NCI-H69 (cell line): ENCODE measurements at regions not wholly inside any gene's neighbourhood (a gene's known extent, or its start where the extent isn't known, plus 50 kb on each side); places are given as distances from the start of the nearest gene placed in this dataset.

ENCODE experiments used
- DNase-seq: peaks from one replicate; lab custom pipeline; 2025; lab: John Stamatoyannopoulos, UW

DNA sequence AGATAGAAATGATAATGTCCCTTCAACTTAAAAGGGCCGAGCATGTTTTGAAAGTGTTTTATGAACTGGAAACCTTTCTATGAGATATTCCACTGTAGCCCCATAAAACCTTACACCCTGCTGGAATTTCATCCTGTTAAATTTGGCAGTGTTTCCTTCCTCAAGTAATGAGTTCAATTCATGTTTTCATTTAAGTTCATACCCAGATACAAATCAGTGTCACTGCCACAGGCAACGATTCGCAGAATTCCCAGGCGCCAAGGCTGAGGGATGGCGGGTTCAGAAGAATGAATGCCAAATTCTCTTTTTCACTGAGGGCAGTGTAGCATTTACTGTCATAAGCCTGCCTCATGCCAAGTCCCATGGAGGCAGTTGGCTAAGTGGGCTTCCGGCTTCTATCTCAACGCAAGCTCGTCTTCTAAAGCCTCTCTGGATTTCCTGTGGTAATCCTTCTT lies 511.8 kb upstream of the ID4 start:
- no peak for DNase-seq

DNA sequence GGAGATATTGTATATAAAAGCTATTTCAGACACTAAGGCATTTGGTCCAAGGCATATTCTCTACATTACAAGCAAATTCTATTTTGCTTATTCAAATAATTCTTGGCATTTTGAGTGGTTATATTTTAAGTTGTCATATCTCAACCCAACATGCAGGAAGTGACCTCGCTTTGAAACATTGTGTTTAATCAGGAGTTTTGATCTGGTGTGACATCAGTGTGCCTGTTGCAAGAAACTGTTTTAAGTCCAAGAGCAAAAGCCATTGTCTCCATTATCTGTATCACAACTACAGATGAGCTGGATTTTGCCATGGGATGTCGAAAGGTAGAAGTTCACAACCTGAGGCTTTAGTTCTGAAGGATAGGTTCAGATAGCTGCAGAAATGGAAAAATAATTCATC lies 509.9 kb upstream of the ID4 start:
- no peak for DNase-seq

DNA sequence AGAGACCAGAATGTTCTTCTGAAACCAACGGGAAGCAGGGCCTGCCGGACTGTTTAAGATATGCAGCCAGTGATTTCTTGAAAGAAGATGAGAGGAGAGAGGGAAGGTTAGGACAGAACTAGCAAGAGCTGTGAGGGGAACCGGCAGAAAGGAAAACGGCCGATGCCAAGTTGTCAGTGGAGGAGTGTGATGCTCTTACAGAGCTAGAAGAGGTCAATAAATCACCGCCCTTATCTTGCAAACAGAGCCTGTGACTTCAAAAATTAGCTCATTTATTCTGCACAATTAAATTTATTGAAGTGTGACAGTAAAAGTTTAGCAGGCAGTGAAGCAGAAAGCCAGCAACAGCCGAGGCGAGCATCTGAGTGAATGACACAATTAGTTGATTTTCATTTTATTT lies 509.5 kb upstream of the ID4 start:
- peak; percentile 16 for DNase-seq

DNA sequence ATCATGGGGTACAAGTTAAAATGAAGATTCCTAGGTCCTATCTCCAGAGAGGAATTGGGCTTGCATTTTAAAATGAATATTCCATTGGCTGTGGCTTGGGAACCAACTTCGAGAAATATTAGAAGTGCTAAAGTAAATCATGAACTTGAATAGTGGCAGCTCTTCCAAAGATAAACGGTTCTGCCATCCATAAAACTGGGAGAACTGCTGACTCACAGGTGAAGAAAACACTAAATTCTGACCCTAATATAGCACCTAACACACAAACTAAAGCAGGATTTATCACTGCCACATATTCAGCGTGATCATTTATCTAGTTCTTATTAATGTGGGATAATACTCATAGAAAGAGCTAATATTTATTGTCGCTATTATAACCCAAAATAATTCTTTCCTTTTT lies 508.1 kb upstream of the ID4 start:
- DNase-seq: no peak

DNA sequence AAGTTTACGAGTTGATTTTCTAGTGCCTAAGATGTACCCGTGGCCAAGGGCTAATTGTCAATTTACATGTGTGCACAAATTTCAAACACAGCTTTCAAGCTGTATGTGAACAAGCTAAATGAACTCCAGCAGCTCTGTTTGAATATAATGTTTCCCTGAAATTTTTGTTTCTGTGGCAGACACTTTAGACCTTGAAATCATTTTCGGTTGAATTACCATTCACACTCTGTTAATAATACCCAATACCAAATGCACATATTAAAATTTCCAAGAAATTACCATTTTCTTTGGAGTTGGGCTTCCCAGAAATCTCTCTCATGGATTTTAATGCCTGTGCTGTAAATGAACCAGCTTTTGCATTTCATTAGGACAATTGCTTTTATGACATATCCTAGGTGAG lies 506.1 kb upstream of the ID4 start:
- no peak for DNase-seq

DNA sequence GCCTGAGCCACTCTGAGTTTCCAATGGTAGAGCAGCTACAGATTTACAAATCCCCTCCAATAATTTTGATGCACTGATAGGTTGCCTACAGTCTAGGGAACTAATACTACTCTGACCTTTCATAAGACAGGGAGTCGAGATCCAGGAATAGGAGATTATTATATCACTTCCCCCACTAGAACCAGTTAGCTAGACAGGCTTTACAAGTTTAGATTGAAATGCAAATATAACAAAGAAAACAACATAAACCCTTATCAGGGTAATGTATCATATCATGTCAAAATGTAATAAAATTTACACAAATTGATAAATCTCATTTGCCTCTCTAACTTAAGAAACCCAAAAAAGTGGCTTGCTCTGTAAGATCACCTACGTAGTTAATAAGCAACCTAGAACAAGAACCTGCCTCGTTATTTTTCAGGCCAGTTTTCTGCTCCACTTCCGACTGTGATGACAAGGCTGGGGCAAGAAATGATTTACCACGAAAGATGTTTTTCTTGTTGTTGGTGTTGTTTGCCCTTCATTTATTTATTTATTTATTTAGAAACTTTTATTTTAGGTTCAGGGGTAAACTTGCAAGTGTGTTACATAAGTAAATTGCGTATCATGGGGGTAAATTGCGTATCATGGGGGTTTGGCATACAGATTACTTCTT lies 504.2 kb upstream of the ID4 start:
- DNase-seq: no peak

DNA sequence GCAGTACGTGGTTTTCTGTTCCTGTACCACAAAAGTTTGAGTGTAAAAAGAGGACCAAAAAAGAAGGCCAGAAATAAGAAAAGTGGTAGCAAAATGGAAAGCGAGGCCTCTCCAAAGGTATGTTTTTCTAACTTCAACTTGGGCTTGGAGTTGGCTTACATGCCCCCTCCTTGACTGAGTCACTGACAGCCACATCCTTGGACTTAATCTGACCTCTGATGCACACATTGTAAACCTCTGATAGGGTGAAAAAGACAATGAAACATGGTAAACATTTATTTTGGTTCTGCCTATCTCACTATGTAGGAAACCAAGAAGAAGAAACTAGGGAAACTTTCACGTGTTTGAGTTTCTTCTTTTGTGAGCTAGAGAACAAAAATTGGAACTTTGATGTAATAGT lies 503.2 kb upstream of the ID4 start:
- no peak for DNase-seq

DNA sequence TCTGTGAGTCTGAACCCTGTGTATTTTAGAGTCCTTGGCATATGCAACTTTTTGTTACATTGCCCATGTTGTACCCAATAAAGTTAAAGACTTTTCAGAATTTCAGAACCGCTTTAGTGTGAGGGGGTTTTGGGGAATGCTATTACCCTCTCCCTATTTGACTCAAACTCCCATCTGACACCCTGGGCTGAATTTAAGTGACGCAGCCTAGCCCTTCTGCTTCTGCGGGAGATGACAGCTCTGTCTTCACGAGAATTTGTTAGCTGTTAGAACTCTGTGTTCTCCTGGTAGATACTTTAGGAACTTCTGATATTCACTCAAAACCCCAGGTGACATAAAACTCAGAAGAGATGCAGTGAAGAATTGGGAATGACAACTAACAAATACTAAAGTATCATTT lies 500.6 kb upstream of the ID4 start:
- no peak for DNase-seq

DNA sequence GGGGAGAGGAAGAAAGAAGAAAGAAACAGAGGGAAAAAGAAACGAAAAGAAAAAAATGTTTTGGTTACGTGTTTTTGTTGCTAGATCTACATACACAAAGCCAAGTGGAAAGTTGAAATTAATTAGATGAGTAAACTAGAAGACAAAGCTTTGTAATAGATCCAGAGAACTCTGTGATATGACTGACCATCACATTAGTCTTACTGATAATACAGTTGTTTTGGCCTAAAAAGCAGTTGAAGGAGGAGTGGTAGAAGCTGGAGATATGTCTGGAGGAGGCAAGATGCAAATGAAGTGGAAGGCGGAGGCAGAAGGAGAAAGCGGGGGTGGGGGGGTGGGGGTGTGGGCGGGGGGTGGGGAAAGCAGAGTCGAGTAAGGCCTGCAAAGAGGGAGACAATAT lies 500.1 kb upstream of the ID4 start:
- no peak for DNase-seq

DNA sequence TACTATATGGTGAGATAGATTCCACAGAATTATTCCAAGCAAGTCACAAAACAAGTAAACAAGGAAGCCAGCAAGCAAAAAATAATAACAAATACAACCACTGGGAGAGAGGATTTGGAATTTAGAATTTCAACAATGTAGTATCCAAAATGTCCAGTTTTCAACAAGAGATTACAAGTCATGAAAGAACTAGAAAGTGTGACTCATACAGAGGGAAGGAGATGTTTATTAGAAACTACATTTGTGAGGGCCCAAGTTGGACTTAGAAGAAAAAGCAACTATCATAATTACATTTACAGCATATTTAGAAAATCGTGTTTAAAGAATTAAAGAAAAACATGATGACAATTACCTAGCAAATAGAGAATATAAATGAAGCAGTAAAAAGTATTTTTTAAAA lies 494.6 kb upstream of the ID4 start:
- DNase-seq: no peak

DNA sequence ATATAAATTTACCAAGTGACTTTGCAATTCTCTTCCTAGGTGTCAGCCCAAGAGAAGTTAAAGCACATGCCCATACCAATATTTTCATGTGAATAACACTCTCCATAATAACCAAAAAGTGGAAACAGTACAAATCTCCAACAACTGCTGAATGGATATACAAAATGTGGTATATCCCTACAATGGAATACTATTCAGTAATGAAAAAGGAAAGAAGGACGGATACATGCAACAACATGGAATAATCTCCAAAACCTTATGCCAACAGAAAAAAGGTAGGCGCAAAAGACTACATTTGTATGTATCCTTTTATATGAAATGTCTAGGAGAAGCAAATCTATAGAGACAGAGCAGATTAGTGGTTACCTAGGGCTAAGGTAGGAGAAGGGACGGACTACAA lies 487.7 kb upstream of the ID4 start:
- DNase-seq: no peak

DNA sequence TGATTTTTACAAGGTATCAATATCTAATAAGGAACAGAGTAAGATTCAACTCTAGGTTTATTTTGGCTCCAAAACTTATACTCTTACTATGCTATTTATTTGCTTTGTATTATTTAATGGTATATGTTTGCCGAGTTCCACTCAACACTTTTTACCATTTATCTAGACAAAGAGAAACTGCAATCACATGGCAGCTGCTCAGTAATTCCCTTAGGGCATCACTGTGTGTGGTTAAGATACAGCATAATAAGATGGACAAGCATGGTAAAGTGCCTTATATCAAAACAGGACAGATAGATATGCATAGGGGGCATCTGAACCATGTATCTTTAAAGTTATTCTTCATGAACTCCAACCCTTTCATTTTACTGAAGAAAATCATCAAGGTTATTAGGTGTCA lies 483.0 kb upstream of the ID4 start:
- DNase-seq: peak; percentile 82

DNA sequence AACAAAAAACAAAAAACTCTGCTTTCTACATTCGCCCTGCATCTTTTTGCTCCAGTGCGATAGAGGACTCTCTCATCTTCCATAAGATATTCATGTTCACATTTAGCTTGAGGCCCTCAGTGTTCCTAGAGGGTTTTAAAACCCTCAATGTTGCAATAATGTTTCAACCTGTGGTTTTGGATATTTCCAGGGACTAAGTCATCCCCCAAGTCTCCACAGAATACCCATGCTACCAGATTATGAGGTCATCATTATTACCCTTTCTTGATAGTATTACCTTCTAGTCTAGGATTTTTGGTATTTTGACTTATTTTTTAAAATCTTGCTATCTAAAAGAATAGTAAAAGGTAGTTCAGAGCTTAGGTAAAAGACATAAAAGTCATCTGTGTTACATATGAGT lies 480.5 kb upstream of the ID4 start:
- no peak for DNase-seq

DNA sequence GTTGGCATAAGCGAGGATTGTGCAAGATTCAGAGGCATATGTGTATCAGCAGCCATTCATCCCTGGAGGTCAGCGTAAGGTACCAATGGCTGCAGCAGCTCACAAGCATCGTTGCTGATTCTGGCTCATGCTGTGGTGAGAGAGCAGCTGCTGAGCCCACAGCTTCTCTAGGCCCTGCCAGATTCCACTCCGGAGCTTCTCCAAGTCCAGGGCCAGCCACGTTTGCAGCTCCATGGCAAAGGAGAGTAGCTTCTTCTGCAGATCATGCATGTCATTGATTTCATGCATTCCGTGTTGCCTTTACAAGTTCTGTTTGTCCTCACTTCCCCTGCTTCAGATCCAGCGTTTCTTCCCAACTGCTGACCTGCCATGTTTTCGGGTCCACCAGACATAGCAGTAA lies 474.8 kb upstream of the ID4 start:
- no peak for DNase-seq

DNA sequence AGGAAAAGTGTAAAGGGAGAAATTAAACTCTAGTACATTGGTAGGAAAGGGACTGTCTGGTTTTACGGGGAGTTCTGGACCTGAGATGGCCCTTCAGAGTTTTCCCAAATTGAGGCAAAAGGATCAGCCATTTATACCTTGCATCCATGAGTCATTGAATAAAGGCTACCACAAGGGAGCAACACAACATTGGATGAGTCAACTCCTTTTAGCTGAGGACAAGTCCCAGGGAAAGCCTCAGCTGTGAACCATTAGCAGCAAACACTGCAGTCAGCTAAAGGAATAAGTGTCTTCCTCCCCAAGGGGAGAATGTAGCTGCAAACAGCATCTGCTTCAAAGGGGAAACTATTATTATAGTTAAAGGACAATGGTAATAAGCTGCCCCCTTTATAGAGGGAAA lies 468.7 kb upstream of the ID4 start:
- DNase-seq: peak; percentile 65

DNA sequence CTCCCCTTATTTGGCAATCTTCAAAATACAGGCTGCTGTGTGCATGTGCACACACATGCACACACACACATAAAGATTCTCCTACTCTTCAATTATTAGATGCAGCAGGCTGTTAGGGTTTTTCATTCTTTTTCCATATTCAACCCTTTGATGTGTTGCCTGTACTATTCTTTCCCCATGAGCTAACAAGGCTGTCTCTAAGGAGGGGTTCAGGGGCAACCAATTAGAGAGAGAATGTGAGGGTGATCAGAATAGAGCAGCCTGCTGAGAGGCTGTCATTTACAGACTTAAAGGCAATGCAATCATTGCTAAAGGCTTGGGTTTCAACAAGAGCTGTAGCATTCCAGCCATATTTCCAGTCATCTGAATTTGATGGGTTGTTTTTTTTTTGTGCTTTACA lies 467.4 kb upstream of the ID4 start:
- peak; percentile 44 for DNase-seq

DNA sequence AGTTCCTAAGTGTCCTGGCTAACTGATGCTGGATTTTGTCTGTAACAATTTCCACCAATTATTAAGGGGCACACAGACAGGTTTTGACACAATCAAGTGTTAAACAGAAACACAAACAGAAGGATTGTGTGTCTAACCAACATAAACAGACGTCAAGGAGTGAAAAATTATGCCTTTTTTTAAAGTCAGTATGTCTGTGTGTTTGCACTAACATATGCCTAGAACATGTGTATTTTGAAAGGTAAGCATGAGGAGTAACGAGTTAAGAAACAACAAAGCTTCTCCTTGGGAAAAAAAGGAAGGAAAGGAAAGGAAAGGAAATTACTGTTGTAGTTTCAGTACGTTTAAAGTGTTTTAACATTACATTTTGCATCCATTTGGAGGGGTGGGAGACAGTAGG lies 466.3 kb upstream of the ID4 start:
- no peak for DNase-seq

DNA sequence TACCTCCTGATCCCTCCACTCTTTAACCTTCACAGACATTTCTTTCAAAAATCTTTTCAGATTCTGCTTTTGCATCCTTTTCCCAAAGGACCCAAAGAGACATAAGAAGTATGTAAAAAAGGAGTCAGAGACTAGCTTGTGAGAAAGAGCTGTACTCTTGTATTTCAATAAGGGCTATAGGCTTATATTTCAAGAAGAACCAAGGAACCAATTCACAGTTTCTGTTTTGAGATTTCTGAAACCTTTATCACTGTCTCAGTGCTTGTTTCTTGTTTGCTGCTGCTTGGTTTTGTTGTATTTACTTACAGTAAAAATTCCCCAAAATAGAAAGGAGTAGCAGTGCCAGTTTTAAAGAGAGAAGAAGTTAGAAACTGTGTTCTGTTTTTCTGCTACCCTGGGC lies 461.6 kb upstream of the ID4 start:
- no peak for DNase-seq

DNA sequence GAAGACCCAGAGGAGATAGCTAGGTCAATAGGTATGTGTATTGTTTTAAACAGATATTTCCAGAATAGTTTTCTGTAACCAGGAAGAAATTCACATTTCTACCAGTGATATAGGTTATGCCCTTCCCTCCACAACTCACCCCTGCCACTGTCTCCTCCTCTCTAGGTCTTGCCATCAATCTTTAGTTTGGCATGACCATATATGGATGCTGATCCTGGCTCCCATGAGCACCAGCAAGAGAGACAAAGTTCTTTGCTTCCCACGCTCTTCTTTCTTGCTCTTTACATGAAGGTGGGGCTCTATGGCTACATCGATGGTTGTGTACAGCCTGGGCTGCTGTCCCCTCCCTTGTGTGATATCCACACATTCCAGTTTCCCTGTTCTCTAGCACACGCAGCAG lies 459.4 kb upstream of the ID4 start:
- no peak for DNase-seq

DNA sequence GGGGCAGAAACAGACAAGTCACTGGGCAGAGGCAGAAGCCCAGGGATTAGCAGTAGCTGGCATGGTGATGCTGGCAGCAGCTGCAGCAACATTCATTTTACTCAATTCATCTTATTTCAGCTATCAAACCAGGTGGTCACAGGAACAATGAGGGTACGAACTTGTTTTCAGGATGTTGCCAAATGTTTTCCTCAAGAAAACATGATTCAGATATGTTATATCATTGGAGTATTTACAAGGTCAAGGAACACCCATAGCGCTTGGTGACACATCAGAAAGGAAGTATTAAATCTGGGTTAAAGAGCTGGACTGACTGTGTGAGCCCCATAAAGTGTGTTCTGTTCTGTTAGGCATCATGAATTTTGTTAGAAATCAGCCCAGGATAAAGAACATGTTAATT lies 456.9 kb upstream of the ID4 start:
- DNase-seq: peak; percentile 37

DNA sequence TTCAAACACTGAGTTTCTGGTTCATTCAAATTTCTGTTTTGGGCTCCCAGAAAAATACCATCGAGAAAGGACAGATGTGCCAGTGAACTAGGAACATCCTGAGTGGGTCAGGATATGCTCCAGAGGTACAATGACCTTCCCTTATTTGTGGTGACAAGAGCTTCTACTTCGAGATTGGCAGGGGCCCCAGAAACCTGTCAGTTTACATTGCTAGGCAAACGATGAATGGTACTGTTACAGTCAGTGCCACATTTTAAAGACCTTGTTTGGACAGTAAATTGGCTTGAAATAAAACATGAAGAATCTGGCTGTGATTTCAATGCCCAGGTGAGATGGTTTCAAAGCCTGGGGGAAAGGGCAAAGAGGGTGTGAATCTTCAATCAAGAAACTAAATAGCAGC lies 454.5 kb upstream of the ID4 start:
- DNase-seq: peak; percentile 93

DNA sequence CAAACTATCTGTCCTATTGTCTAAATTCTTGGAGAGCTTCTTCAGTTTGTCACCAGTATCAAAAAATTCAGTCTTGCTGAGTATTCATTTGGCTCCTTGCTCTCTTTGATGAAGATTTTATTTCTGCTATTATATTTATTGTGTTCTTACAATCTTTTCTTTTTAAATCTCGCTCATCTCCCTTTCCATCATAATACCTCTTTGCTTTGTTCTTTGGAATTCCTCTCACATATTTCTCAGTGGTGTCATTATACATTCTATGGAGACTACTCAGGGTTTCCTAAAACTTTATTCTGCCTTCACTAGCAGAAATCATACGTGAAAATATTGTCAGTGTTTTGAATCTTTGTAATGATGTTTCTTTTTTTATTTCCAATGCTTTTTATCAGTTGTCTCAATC lies 445.2 kb upstream of the ID4 start:
- DNase-seq: no peak

DNA sequence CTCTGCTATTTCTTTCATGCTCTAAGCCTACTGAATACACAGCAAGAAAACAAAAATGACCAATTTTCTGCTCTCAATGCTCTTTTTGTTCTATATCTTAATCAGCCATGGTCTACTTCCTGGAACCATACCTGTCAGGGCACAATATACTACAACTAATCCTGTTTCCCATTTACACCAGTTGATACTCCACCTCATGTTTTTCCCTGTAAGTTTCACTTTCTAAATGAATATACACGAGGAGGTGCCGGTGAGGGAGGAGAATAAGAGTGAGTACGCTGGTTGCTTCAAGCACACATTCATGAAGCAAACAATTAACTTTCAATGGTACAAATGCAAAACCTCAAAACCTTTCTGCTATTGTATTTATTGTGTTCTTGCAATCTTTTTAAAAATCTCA lies 443.1 kb upstream of the ID4 start:
- no peak for DNase-seq

DNA sequence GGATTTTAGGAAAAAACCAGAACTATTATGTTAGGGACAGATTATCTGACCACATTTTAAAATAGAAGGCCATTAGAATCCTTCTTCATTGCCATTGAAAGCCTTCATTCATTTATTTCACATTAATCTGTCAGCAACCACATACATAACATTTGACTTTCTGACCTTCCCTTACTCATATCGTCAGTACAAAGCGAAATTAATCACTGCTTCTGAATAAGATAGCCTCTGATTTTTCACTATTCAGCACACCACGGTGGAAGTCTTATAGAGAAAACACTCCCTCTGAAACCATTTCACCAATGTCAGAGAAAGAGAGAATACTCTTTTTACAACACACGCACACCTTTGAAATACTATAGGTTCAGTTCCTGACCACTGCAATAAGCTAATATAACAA lies 442.5 kb upstream of the ID4 start:
- DNase-seq: no peak

DNA sequence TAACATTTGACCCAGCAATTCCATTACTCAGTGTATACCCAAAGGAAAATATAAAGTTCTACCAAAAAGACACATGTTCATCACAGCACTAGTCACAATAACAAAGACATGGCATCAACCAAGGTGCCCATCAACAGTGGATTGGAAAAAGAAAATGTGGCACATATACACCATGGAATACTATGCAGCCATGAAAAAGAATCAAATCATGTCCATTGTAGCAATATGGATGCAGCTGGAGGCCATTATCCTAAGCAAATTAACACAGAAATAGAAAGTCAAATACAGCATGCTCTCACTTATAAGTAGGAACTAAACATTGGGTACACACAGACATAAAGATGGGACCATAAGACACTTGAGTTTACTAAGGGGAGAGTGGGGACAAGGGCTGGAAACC lies 441.9 kb upstream of the ID4 start:
- DNase-seq: no peak
